ENCODE measurements at regions not wholly inside any gene's neighbourhood (a gene's known extent, or its start where the extent isn't known, plus 50 kb on each side); places are given as distances from the start of the nearest gene placed in this dataset.
A peak's percentile ranks its signal among the peaks of the same experiment; 100 is the strongest.

GRCh38 chr17:45702666-45703266 lies 81.4 kb upstream of the CRHR1 start:
- DNase-seq (ENCODE audit: extremely low read depth in 1 of 11, low read depth in 9 of 11, low spot score in 4 of 11): peak; percentile 22 to 55 (median 40)

DNA sequence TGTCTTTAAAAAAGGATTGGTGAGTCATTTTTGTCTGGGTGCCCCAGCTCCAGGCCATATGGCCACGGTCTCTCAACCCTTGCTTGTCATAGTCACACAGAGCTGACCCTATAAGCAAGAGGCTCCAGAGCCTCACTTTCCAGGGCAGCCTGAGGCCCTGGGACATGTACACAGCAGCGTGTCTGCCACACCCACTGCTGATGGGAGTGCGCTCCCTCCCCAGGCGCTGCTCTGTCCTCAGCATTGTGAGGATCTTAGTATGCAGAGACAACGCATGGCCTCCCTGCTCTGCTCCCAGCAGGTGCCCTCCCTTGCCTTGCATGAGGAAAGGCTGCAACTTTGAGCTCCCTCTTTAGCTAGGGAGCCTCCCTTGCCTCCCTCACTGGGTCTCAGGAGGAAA lies 80.8 kb upstream of the CRHR1 start:
- no peak for DNase-seq (ENCODE audit: extremely low read depth in 1 of 11, low read depth in 9 of 11, low spot score in 4 of 11)

DNA sequence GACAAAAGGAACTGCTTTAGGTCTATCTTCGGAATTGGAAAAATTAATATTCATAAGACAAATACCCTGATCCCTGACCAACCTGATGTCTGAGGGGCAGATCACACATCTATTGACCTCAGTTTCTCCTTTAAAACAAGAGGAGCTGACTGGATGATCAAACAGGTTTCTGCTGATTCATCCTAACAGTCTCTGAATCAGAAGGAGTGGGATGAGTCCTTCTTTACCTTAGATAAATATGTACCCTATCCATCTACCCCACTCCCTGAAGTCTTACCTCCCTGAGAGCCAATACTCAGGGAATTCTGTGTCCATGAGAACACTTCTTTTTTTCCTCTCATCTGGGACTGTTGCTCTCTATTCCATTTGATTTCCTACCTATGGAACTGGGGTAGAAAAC lies 80.3 kb upstream of the CRHR1 start:
- DNase-seq (ENCODE audit: extremely low read depth in 1 of 11, low read depth in 9 of 11, low spot score in 4 of 11): no peak

DNA sequence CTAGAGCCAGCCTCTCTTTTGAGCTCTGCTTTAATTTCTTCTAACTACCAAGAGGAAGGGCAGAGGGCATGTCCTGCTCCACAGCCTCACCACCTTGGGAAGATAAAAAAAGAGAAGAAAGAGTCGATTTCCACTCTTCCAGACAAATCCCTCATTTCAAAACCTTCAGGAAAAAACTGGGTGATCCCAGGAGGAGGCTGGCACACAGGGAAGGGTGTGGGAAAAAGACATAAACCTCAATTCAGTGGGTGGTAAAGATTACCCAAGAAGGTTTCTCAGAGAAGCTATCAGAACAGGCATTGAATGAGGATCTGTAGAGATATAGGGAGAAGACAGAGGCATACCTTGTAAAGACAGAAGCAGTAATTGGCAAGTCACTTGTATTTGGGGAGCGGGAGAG lies 79.9 kb upstream of the CRHR1 start:
- DNase-seq (ENCODE audit: extremely low read depth in 1 of 11, low read depth in 9 of 11, low spot score in 4 of 11): no peak

DNA sequence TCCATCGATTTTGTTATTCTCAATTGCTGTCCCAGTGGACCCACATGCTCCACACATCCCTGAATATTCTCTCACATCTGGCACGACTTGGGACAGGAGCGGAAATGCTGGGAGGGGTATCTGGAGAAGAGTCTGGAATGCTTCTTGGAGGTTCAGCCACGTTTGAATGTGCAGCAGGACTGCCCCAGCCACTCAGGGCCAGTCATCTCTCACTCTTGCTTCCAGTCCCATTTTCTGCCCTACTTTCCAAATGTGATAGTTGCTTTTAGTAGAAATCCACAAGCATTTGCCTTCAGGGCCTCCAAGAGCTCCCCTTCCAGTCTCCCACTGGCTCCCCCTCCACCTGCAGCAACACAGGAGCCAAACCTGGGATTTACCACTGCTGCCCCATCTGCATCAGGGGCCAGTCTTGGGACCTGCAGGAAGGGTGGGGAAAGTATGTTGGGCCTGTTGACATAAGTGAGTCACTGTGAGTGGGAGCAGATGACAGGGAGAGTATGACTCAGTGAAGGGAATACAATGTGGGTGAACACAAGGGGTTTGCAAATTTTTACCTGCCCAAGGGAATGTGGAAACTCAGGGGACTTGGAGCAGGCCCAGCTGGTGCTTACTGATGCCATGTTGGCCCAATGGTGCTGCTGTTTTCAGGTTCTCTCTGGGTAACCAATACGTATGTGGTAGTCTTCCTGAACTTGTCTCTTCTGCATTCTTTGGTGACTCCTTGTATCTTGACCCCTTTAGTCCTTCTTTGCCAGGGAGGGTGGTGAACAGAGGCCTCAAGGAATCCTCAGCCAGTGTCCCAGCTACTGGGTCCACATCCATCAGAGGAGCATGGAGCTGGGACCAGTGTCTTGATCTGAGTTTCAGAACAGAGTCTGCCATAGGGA lies 78.8 kb upstream of the CRHR1 start:
- no peak for DNase-seq (ENCODE audit: extremely low read depth in 1 of 11, low read depth in 9 of 11, low spot score in 4 of 11)

DNA sequence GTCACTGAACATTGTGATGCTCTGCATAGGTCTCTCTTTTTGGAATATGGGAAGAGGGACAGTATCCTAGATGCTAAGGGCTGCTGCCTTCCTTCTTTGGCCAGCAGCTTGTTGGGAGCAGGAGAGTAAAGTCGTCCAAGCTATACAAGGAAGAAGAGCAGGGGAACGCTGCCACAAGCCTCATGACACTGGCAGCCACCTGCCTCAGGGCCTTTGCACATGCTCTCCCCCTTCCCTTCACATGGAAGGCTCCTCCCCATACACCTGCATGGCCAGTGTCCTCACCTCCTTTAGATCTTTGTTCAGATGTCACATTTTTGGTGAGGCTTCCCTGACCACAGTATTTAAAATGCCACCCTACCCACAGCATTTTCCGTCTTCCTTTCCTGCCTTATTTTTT lies 78.1 kb upstream of the CRHR1 start:
- DNase-seq (ENCODE audit: extremely low read depth in 1 of 11, low read depth in 9 of 11, low spot score in 4 of 11): no peak

GRCh38 chr17:45708707-45709290 lies 75.3 kb upstream of the CRHR1 start:
- DNase-seq (ENCODE audit: extremely low read depth in 1 of 11, low read depth in 9 of 11, low spot score in 4 of 11): no peak

GRCh38 chr17:45709728-45710288 lies 74.3 kb upstream of the CRHR1 start:
- DNase-seq (ENCODE audit: extremely low read depth in 1 of 11, low read depth in 9 of 11, low spot score in 4 of 11): no peak

DNA sequence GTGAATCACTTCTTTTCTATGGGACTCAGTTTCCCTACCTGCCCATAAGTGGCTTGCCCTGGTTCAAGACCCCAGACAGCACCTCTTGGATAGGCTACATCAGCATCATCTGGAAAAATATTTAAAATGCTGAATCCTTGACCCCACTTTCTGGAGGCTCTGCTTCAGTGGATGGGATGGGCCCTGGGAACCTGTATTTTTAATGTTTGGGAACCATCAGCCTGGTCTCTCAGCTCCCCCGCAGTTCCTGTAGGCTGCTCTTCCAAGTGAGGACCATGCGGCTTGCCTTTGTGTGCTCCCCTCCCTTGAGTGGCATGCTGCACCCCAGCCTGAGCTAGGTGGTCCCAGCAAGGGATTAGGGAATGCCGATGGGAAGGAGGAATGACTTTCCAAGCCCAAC lies 68.3 kb upstream of the CRHR1 start:
- DNase-seq (ENCODE audit: extremely low read depth in 1 of 11, low read depth in 9 of 11, low spot score in 4 of 11): no peak

- DNase-seq (ENCODE audit: extremely low read depth in 1 of 11, low read depth in 9 of 11, low spot score in 4 of 11): no peak
Measured at GRCh38 chr17:45718791-45719190, 65.3 kb upstream of the CRHR1 start.

- no peak for DNase-seq (ENCODE audit: extremely low read depth in 1 of 11, low read depth in 9 of 11, low spot score in 4 of 11)
Measured at GRCh38 chr17:45719335-45720071, 64.6 kb upstream of the CRHR1 start.

DNA sequence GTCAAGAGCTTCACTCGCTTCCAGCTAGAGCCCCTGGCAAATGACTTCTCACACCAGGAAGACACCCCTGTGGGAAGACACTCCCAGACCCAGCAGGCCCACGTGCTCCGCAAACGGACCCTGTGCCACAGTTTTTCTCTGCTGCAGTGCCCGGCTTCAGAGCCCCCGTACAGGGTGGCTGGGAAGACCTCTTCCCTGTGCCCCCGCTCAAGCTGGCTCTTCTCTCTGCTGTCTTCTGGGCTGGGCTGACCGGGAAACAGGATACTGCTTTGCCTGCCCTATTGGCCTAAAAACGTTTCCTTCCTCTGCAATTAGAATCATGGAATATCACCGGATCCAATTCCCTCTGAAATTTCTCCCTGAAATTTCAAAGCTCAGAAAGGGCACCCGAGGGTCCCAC lies 63.7 kb upstream of the CRHR1 start:
- DNase-seq (ENCODE audit: extremely low read depth in 1 of 11, low read depth in 9 of 11, low spot score in 4 of 11): no peak

- no peak for DNase-seq (ENCODE audit: extremely low read depth in 1 of 11, low read depth in 9 of 11, low spot score in 4 of 11)
Measured at GRCh38 chr17:45722161-45722560, 62.0 kb upstream of the CRHR1 start.

DNA sequence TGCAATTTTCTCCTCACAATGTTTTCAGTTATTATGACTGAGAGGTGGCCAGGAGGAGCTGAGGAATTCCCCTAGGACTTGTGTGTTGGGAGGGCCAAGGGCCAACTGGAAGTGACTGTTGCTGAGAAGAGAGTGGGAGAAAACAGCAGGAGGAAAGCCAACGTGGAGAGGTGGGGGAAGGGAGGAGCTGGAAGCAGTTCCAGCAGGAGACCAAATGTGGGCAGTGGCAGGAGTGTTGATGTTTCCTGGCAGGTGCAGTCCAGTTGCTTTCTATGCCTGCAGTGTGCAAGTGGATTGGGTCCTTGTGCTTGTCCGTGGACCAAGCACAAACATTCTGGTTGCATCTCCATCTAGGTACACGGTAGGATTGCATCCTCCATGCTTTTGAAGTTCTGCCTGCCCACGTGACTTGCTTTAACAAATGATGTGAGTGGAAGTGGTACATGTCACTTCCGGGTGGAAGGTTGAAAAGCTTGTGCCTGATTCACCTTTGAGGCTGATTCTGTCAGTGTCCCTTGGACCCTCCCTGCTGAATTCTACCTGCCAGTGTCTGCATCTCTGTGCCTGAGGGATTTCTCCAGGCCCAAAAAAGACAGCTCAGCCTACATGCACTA lies 54.7 kb upstream of the CRHR1 start:
- DNase-seq (ENCODE audit: extremely low read depth in 1 of 11, low read depth in 9 of 11, low spot score in 4 of 11): no peak

- DNase-seq (ENCODE audit: extremely low read depth in 1 of 11, low read depth in 9 of 11, low spot score in 4 of 11): no peak
Measured at GRCh38 chr17:45730192-45730591, 53.9 kb upstream of the CRHR1 start.

DNA sequence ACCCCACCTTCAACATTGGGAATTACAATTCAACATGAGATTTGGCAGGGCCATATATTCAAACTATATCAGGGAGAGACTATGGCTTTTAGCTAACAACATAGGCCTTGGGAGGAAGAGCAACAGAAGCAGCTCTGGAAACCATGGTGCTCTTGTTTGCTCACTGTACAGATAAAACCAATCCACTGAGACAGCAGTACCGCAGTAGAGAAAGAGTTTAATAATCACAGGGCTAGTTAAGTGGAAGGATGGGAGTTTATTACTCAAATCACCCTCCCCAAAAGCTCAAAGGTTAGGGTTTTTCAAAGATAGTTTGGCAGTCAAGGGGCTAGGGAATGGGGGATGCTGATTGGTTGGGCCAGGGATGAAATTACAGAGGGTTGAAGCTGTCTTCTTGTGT lies 52.7 kb upstream of the CRHR1 start:
- no peak for DNase-seq (ENCODE audit: extremely low read depth in 1 of 11, low read depth in 9 of 11, low spot score in 4 of 11)

- no peak for DNase-seq (ENCODE audit: extremely low read depth in 1 of 11, low read depth in 9 of 11, low spot score in 4 of 11)
Measured at GRCh38 chr17:45732926-45733505, 51.1 kb upstream of the CRHR1 start.

- DNase-seq (ENCODE audit: extremely low read depth in 1 of 11, low read depth in 9 of 11, low spot score in 4 of 11): no peak
Measured at GRCh38 chr17:45733781-45734180, 50.3 kb upstream of the CRHR1 start.
